ENCODE measurements at regions not wholly inside any gene's neighbourhood (a gene's known extent, or its start where the extent isn't known, plus 50 kb on each side); places are given as distances from the start of the nearest gene placed in this dataset.
A peak's percentile ranks its signal among the peaks of the same experiment; 100 is the strongest.
"Not testable (repeated sequence)": the region's sequence is repeated elsewhere in the genome, so short reads cannot be mapped to it uniquely, and the experiment has no call there.

DNA sequence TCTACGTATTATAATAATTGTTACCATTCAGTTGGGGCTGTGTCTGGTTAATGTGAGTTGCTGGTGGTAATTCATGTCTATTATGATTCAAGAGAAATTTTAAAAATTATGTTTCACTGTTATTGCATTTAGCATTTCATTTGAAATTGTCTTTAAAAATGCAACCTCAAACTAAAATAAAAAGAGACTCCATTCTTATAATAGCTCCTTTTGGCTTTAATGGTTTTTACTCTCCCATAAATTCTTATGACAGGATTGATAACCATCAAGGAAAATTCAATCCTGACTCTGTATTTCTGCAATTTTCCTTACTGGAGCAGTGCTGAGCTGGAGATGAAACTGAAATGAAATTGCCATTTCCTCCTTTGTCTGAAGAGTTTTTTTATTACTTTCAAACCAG, 262.7 kb downstream of the REEP3 start:
- DNase-seq (ENCODE audit: low read depth in 2 of 2): no peak

DNA sequence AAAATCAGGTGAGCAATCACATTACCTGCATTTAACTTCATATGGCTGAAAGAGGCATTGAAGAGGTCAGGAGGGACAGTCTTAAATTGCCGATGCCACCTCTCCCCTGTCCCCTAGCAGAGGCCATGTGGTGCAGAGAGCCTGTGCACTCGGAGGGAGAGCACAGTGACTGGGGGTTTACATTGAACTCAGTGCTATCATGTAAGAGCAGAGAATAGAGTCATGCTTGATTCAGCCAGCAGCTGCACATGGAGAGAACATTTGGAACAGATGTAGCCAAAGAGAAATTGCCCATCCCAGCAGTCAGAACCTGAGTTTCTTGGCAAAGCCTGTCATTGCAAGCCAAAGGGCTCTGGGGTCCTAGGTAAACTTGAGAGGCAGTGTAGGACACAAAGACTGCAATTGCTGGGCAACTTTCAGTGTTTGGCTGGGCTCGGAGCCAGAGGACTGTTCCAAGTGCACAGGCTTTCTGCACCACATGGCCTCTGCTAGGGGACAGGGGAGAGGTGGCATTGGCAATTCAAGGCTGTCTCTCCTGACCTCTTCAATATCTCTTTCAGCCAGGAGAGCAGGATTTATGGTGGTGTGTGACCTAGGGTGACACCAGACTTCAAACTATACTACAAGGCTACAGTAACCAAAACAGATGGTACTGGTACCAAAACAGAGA, 267.1 kb downstream of the REEP3 start:
- no peak for DNase-seq (ENCODE audit: low read depth in 2 of 2)

DNA sequence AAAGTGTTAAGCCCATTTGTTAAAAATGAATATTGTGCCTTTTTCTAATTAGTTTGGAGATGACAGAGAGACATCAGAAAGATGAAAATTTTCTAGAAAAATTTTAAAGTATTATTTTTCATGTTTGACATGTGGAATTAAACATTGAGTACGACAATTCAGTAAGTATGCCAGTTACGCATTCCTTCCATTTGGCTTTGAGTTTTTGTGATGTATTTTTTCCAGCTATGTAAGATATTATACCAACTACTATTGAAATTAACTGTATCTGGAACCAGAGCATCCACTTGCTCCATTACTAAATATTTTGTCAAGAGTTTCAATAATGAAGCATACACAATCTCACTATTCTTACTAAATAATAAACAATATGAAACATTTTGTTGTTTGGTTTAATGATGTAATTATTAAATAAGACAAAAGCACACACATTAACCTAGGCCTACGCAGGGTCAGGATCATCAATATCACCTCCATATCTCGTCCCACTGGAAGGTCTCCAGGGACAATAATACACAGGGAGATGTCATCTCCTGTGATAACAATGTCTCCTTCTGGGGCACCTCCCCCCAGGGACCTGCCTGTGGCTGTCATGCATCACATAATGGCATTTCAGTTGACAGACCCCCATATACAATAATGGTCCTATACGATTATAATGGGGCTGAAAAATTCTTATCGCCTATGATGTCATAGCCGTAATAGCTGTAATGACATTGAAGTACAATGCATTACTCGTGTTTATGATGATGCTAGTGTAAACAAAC, 274.1 kb downstream of the REEP3 start:
- no peak for DNase-seq (ENCODE audit: low read depth in 2 of 2)

DNA sequence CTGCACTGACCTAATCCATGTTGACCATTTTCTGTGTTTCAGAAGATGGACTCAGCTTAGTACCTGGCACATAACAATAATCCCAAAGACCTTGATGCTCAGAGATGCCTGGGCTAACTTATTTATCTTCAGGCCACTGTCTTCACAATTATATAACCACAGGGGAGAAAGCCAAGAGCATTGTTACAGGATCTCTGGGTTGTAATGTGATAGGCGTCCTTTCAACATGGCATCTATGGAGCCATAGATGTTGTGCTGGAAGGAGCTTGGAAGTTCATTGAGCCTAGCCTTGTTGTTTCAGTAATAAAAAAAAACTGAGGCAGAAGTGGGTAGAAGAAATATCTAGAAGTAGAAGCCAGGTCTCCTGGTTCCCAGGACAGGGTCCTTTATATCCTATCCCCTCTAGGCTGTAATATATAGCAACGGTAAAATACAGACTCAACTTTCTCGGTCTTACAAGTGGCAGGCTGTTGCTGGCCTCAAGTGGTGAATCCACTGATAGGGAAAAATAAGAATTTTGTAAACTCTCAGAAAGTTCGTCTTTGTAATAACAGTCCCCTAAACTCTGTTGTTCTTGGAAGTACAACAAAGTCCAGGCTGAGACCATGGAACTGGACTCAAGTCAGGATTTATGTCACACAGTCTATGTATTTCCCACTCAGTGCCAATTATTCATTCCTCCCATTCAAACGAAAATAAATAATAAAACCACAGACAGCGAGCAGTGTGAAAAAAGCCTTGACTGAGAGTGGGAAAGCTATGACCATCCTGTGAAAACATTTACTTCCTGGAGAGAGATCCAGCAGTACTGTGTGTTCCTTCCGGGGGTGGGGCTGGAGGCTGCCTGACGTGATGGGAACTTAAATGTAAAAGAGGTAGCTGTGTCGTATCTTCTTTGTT, 277.6 kb downstream of the REEP3 start:
- peak; percentile 76 to 81 for DNase-seq (ENCODE audit: low read depth in 2 of 2)

DNA sequence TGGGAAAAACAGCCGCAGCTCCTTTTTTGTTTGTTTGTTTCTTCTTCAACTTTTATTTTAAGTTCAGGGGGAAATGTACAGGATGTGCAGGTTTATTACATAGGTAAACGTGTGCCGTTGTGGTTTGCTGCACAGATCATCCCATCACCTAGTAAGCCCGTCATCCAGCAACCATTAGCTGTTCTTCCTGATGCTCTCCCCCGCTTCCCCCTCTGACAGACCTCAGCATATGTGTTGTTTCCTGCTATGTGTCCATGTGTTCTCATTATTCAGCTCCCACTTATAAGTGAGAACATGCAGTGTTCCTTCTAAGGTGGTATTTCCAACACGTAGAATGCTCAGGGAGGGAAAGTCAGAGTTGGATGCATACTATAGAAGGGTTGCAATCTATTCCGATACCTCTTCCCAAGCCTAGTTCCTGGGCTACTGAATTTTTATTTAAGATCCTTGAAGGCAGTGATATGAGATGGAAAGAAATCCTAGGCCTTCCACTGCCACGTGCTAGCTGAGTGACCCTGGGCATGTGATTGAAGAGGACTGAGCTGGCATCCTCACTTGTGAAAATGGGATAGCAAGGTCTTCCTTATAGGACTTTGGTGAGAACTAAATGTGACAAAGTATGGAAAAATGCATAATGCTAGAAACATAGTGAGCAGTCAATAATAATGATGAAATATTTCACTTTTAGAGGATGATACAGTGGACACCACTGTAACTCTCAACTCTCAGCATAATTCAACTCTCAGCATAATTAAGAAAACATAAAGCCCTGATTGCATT, 278.5 kb downstream of the REEP3 start:
- no peak for DNase-seq (ENCODE audit: low read depth in 2 of 2)

- no peak for DNase-seq (ENCODE audit: low read depth in 2 of 2)
Observed at GRCh38 chr10:63801166-63801565, 280.0 kb downstream of the REEP3 start.

- DNase-seq (ENCODE audit: low read depth in 2 of 2): no peak
Observed at GRCh38 chr10:63806330-63806729, 285.1 kb downstream of the REEP3 start.

- DNase-seq (ENCODE audit: low read depth in 2 of 2): peak; percentile 35 to 44
Observed at GRCh38 chr10:63812501-63812900, 291.3 kb downstream of the REEP3 start.

- peak in 1 of 2 experiments; percentile 33 for DNase-seq (ENCODE audit: low read depth in 2 of 2)
Observed at GRCh38 chr10:63819753-63820329, 298.6 kb downstream of the REEP3 start.

DNA sequence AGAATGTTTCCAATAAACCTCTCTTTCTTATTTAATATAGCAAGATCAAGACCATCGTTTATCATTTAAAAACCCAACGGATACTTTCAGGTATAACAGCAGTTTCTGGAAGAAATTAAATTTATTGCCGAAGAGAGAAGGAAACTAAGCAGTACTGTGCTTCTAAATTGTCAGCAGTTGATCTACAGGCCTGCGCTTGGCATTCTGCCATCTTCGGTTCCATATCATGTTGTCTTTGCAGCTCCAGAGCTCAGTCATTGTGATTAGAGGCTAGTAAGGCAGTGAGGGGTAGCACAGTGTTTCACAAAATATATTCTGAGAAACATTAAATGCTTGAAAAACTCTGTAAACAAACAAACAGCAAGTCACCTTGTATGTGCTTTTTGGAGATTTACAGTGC, 301.3 kb downstream of the REEP3 start:
- no peak for DNase-seq (ENCODE audit: low read depth in 2 of 2)

GRCh38 chr10:63825111-63825510, 303.9 kb downstream of the REEP3 start:
- DNase-seq (ENCODE audit: low read depth in 2 of 2): no peak

DNA sequence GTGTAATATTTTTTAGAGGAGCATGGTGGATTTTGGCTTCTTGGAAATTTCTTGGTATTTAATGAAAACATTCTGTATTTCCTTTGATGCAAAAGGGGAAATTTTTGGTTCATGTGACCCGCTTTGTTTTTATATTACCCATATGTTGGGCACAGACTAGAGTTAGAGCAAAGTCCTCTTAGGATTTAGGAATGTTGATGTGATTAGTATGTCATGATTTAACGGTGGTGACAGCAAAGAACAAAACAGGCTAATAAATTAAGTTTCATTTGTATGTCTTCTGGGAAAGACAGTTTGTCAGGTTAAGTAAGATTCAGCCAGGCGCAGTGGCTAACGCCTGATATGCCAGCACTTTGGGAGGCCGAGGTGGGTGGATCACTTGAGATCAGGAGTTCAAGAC, 304.6 kb downstream of the REEP3 start:
- no peak for DNase-seq (ENCODE audit: low read depth in 2 of 2)

DNA sequence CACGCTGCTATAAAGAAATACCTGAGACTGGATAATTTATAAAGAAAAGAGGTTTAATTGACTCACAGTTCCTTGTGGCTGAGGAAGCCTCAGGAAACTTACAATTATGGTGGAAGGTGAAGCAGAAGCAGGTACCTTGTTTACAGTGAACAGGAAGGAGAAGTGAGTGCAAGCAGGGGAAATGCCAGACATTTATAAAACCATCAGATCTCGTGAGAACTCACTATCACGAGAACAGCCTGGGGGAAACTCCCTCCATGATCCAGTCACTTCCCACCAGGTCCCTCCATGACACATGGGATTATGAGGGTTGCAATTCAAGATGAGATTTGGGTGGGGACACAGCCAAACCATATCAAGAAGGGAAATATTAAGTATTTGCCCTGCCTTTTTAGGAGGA, 305.8 kb downstream of the REEP3 start:
- DNase-seq (ENCODE audit: low read depth in 2 of 2): not testable (repeated sequence)

DNA sequence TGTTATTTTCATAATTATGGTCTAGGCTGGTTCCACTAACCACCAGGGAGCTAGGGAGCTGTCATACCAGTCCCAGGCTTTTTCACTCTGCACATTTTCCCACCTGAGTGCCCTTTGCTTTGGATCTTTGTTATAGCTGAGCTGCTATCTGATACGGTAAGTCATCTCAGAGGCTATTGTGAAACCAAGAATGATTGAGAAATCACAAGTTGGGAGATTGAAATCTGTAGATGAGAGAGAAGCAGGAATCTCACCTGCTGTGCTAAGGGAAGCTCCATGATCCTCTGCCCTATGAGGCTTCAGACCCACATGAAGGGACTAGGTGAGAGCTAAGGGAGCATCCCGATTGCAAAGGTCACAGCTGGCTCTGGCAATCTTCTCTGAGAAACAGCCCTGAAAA, 307.8 kb downstream of the REEP3 start:
- DNase-seq (ENCODE audit: low read depth in 2 of 2): no peak

GRCh38 chr10:63829573-63830149, 308.5 kb downstream of the REEP3 start:
- no peak for DNase-seq (ENCODE audit: low read depth in 2 of 2)

- no peak for DNase-seq (ENCODE audit: low read depth in 2 of 2)
Observed at GRCh38 chr10:63832686-63833085, 311.5 kb downstream of the REEP3 start.

DNA sequence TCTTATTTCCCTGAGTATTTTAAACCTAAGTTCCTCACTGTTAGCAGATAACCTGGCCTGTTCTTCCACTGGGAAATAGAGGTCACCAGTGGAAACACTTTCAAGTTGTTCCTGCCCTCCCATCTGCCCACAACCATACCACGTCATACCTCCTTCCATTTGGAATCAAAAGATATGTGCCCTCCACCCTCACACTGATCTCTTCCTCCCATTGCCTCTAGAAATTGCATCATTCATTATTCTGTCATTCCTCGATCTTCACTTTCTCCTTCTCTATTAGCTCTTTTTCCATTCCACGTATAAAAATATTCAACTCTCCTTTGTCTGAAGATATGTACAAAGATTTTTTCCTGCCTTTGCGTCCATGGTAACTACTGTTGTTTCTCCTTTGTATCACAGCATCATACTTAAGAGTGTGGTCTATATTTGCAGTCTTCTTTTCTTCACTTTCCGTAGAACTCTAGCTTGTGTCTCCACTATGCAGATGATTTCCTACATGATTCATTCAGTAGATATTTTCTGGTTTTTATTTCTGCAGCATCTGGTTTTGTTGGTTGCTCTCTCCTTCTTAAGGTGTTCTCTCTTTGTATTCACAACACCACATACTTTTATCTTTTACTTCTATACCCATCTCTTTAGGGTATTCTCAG, 312.3 kb downstream of the REEP3 start:
- peak in 1 of 2 experiments; percentile 13 for DNase-seq (ENCODE audit: low read depth in 2 of 2)

GRCh38 chr10:63836666-63837442, 315.7 kb downstream of the REEP3 start:
- no peak for DNase-seq (ENCODE audit: low read depth in 2 of 2)

- no peak for DNase-seq (ENCODE audit: low read depth in 2 of 2)
Observed at GRCh38 chr10:63841761-63842160, 320.6 kb downstream of the REEP3 start.

- DNase-seq (ENCODE audit: low read depth in 2 of 2): no peak
Observed at GRCh38 chr10:63843107-63843506, 321.9 kb downstream of the REEP3 start.
